ENCODE measurements at regions not wholly inside any gene's neighbourhood (a gene's known extent, or its start where the extent isn't known, plus 50 kb on each side); places are given as distances from the start of the nearest gene placed in this dataset.

DNA sequence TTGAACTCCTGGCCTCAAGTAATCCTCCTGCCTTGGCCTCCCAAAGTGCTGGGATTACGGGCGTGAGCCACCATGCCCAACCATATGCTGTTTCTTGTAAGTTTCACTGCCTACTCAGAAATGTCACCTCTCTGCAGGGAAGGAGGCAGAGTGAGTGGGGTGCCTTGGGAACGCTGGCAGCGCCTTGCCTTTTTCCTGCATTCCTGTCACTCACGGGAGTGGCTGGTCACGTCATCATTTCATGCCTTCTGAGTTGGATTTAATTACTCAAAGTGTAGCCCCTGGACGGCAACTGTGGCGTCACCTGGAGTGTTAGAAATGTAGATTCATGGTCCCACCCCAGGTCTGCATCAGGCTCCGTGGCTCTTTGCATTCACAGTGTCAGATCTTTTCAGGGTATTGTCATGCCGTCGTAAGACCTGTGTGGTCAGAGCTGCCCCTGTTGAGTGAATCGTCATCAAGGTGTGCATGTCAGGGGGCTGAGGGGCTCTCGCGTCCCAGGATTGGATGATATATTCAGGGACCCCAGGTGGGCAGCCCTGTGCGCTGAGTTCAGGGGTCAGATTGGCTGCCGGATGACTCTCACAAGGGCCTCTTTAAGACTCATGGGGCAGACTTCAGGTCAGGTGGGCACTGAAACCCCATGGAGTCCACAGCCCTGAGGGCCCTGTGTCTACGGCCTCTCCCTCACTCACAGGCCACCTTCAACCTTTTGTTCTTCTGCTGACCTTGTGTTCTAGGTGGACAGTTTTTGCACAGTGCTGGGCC is 65.9 kb upstream of the KLHL25 start:
- TF ChIP-seq GATA2 (IDR thresholded peaks at IDR 0.05; ENCODE audit: insufficient read depth, insufficient read length, low read depth, low read length) (no peak), FOS (IDR thresholded peaks at IDR 0.05; ENCODE audit: borderline replicate concordance, insufficient read depth, low read length) (no peak), POLR2AphosphoS5 (IDR thresholded peaks at IDR 0.05; ENCODE audit: insufficient read depth, low read depth, low read length) (no peak)
- TF ChIP-seq, protein P1, sequence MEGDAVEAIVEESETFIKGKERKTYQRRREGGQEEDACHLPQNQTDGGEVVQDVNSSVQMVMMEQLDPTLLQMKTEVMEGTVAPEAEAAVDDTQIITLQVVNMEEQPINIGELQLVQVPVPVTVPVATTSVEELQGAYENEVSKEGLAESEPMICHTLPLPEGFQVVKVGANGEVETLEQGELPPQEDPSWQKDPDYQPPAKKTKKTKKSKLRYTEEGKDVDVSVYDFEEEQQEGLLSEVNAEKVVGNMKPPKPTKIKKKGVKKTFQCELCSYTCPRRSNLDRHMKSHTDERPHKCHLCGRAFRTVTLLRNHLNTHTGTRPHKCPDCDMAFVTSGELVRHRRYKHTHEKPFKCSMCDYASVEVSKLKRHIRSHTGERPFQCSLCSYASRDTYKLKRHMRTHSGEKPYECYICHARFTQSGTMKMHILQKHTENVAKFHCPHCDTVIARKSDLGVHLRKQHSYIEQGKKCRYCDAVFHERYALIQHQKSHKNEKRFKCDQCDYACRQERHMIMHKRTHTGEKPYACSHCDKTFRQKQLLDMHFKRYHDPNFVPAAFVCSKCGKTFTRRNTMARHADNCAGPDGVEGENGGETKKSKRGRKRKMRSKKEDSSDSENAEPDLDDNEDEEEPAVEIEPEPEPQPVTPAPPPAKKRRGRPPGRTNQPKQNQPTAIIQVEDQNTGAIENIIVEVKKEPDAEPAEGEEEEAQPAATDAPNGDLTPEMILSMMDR (IDR thresholded peaks at IDR 0.05; ENCODE audit: extremely low read depth in 1 of 2, insufficient read depth in 1 of 2, low read depth in 1 of 2, low read length in 2 of 2), result no peak
- no TSS peak for BruUV-seq (replicated peaks)
- Histone ChIP-seq H3K27ac (ENCODE audit: insufficient read depth, low read depth, low read length) (no peak overlapping the region), H3K9me3 (replicated peaks; ENCODE audit: control insufficient read depth, insufficient read depth, low read length) (no peaks in the 10 kb centered on the region), H3K9me1 (replicated peaks; ENCODE audit: control insufficient read depth, extremely low read depth, insufficient read depth, low read length) (no peaks in the 10 kb centered on the region), H2AFZ (ENCODE audit: low read depth, low read length) (no peak overlapping the region), H3K4me2 (ENCODE audit: insufficient read depth, low read length) (no peak overlapping the region), H3K79me2 (ENCODE audit: control insufficient read depth, insufficient read depth, low read length) (no peaks in the 10 kb centered on the region), H3K4me3 (replicated peaks in 1 of 3; ENCODE audit: insufficient read depth in 1 of 3, low read depth in 1 of 3, low read length in 3 of 3) (no peak overlapping the region), H3K36me3 (ENCODE audit: control insufficient read depth in 2 of 2, extremely low read depth in 1 of 2, insufficient read depth in 2 of 2, low read length in 2 of 2) (no peaks in the 10 kb centered on the region), H3K4me1 (ENCODE audit: control insufficient read depth, extremely low read depth, insufficient read depth, low read length) (no peaks in the 10 kb centered on the region), H3K27me3 (ENCODE audit: control insufficient read depth in 2 of 2, insufficient read depth in 2 of 2, low read length in 2 of 2) (peaks cover 3 to 5% of the 10 kb centered on the region in 2 experiments), H4K20me1 (replicated peaks; ENCODE audit: control insufficient read depth, extremely low read depth, insufficient read depth, low read length) (no peaks in the 10 kb centered on the region), H3K9ac (replicated peaks; ENCODE audit: extremely low read depth, insufficient read depth, low read length) (no peak overlapping the region)
- no peak for DNase-seq (ENCODE audit: low read depth, low spot score)
- FAIRE-seq, result no peak
- intact Hi-C loops (cut with micrococcal nuclease), result no loop called here
- ChIA-PET CTCF (interaction anchor here (0.8 to 2.1 kb wide), 2 partner anchors 9 to 13 kb away, joined by 3 to 10 read pairs; no protein-coding TSS in a partner anchor), POLR2A (no interaction called here)
- dilution Hi-C loops (cut with MboI; ENCODE audit: extremely low pct_ligation_motif_present, low sequenced_read_pairs), result no loop called here

Data from endothelial cell of umbilical vein (primary cell).